Thyroid gland (tissue), 4 donors: ENCODE measurements at regions not wholly inside any gene's neighbourhood (a gene's known extent, or its start where the extent isn't known, plus 50 kb on each side); places are given as distances from the start of the nearest gene placed in this dataset. TPM values are rescaled to one million over a fixed set of nuclear protein-coding genes. Genes with fewer than 3 reads are reported as not detected.
"Not testable (repeated sequence)": the region's sequence is repeated elsewhere in the genome, so short reads cannot be mapped to it uniquely, and the experiment has no call there.

Source experiments
- DNase-seq, 2 donors: peaks; one replicate each; pipeline ENCODE4 v3.0.0-alpha.2; 2019
- H3K27ac ChIP-seq, 3 donors: fragments of 200-600 bp; sonication (generic); 1 replicate in 2 of 3; 2 replicates in 1 of 3; pipeline ENCODE4 v1.5.1; 2016 to 2019; ENCODE audit warnings: mild to moderate bottlenecking in 1 of 3, moderate library complexity in 1 of 3
- H3K27me3 ChIP-seq: fragments of 200-600 bp; sonication (generic); one replicate; pipeline ENCODE4 v1.5.1; 2019
- H3K36me3 ChIP-seq, 2 donors: fragments of 200-600 bp; sonication (generic); one replicate each; pipeline ENCODE4 v1.5.1; 2016 to 2019
- H3K4me1 ChIP-seq, 2 donors: fragments of 200-600 bp; sonication (generic); one replicate each; pipeline ENCODE4 v1.5.1; 2017 to 2019
- H3K4me3 ChIP-seq, 3 donors: fragments of 200-600 bp; sonication (generic); replicated peaks in 1 of 3; 1 replicate in 2 of 3; 2 replicates in 1 of 3; pipeline ENCODE4 v1.5.1; 2016; ENCODE audit warnings: mild to moderate bottlenecking in 1 of 3
- H3K9me3 ChIP-seq: fragments of 200-600 bp; sonication (generic); one replicate; pipeline ENCODE4 v1.5.1; 2017
- CTCF ChIP-seq, 6 experiments: fragments of 200-600 bp in 3 of 6; fragments of 450-650 bp in 3 of 6; sonication (generic) in 3 of 6; IDR thresholded peaks; one replicate each; pipeline ENCODE4 v1.5.1; 2016 to 2019; ENCODE audit warnings: antibody characterized with exemption in 6 of 6, mild to moderate bottlenecking in 2 of 6, inconsistent platforms in 1 of 6, moderate library complexity in 1 of 6
- POLR2A ChIP-seq, 2 donors: fragments of 450-650 bp; IDR thresholded peaks; one replicate each; pipeline ENCODE4 v1.6.1; 2017; ENCODE audit warnings: antibody characterized with exemption in 2 of 2, mild to moderate bottlenecking in 2 of 2, moderate library complexity in 1 of 2
- WGBS, 2 donors: methylation state at CpG; one replicate each; pipeline ENCODE4 v1.1.5; 2017; 5-methylcytosine and 5-hydroxymethylcytosine counted together
- intact Hi-C: fragments of 100-400 bp; cut with DNase I; formaldehyde crosslinking; loops from one replicate; pipeline ENCODE4 v1.15.1; 2023
- small RNA-seq: library from RNA; depleted of rRNA; stranded (forward); fragments of <200 nt; gene quantifications from one replicate; pipeline ENCODE3, GENCODE V24; 2016

- Histone ChIP-seq H3K4me3 (no peak overlapping the region), H3K27me3 (no peaks in the 10 kb centered on the region), H3K4me1 (no peaks in the 10 kb centered on the region), H3K9me3 (no peaks in the 10 kb centered on the region), H3K27ac (no peak overlapping the region), H3K36me3 (no peaks in the 10 kb centered on the region)
- TF ChIP-seq CTCF (IDR thresholded peaks at IDR 0.05), result no peak
- TF ChIP-seq POLR2A (IDR thresholded peaks at IDR 0.05), result no peak
- intact Hi-C loops, result no loop called here
- 32 to 44% methylated on average over 3 of the region's 3 CpGs for whole genome bisulfite sequencing, 2 donors
- peak; percentile 2 to 10 for DNase-seq
These were observed 76.8 kb downstream of the DLEU7 start for GRCh38 chr13:50766695-50767094.

- H3K9me3 ChIP-seq, H3K27me3 ChIP-seq, DNase-seq, H3K4me3 ChIP-seq, H3K27ac ChIP-seq, intact Hi-C loops, H3K36me3 ChIP-seq, H3K4me1 ChIP-seq: not testable (repeated sequence)
- 88 to 95% methylated on average over 9 of the region's 9 CpGs for WGBS, 2 donors
These were observed 70.6 kb downstream of the DLEU7 start for GRCh38 chr13:50772881-50773280.

Small RNAs in the stretch of these regions (small RNA-seq; reads per million reads assigned to genes)
- gene RF02109, result not detected
- gene RF02110, result not detected
